Ovary (tissue), 7 donors: ENCODE measurements at regions not wholly inside any gene's neighbourhood (a gene's known extent, or its start where the extent isn't known, plus 50 kb on each side); places are given as distances from the start of the nearest gene placed in this dataset.

Source experiments
- DNase-seq, 5 donors: peaks; one replicate each; pipeline ENCODE4 v3.0.0-alpha.2; 2019 to 2020
- H3K27ac ChIP-seq, 2 donors: fragments of 200-600 bp; one replicate each; pipeline versions ENCODE4 v1.5.1 to v1.8.0; 2019 to 2022
- H3K27me3 ChIP-seq: fragments of 200-600 bp; one replicate; pipeline ENCODE4 v1.8.0; 2022
- H3K36me3 ChIP-seq: fragments of 200-600 bp; sonication (generic); one replicate; pipeline ENCODE4 v1.5.1; 2019
- H3K4me1 ChIP-seq: one replicate; pipeline ENCODE4 v1.8.1; 2013; ENCODE audit warnings: mild to moderate bottlenecking, moderate library complexity; ENCODE audit not compliant: insufficient read depth
- H3K4me3 ChIP-seq: fragments of 200-600 bp; sonication (generic); one replicate; pipeline ENCODE4 v1.5.1; 2017
- H3K9me3 ChIP-seq, 2 donors: fragments of 200-600 bp in 1 of 2; sonication (generic) in 1 of 2; one replicate each; pipeline versions ENCODE4 v1.5.1 to v1.8.1; 2013 to 2019; ENCODE audit warnings: mild to moderate bottlenecking in 1 of 2, moderate library complexity in 1 of 2
- EP300 ChIP-seq: sonication (generic); formaldehyde crosslinking; IDR thresholded peaks from one replicate; pipeline ENCODE4 v1.6.1; 2017; ENCODE audit warnings: antibody characterized with exemption
- POLR2A ChIP-seq: fragments of 450-650 bp; IDR thresholded peaks from one replicate; pipeline ENCODE4 v1.6.1; 2017; ENCODE audit warnings: antibody characterized with exemption, mild to moderate bottlenecking, moderate library complexity
- WGBS, 3 donors: extraction: QIAGEN DNeasy Blood & Tissue Kit in 1 of 3; methylation state at CpG; one replicate each; pipeline versions ENCODE4 v1.1.5 to v1.1.7; 2013 to 2017; 5-methylcytosine and 5-hydroxymethylcytosine counted together
- intact Hi-C, 4 donors: fragments of 100-400 bp; cut with DNase I; formaldehyde crosslinking; loops; one replicate each; pipeline versions ENCODE4 v1.11.0 to v1.15.1; 2022 to 2023
- TF ChIP-seq, protein P1 (sequence below), 3 donors: fragments of 450-650 bp in 2 of 3; fragments of 200-600 bp in 1 of 3; IDR thresholded peaks; one replicate each; pipeline versions ENCODE4 v1.5.1 to v1.8.0; 2016 to 2022; ENCODE audit warnings: antibody characterized with exemption in 3 of 3, mild to moderate bottlenecking in 1 of 3
- donor health status: DM: no; HTN: no; CAD: no; lungs with moderate emphysema.
- donor health status: DM: no; HTN: no; CAD: no.
- donor health status: Bipolar disorder and iron deficiency.
- donor health status: DM: no; HTN: no; CAD: no.
- donor health status: DM: yes; HTN: yes; CAD: no.

DNA sequence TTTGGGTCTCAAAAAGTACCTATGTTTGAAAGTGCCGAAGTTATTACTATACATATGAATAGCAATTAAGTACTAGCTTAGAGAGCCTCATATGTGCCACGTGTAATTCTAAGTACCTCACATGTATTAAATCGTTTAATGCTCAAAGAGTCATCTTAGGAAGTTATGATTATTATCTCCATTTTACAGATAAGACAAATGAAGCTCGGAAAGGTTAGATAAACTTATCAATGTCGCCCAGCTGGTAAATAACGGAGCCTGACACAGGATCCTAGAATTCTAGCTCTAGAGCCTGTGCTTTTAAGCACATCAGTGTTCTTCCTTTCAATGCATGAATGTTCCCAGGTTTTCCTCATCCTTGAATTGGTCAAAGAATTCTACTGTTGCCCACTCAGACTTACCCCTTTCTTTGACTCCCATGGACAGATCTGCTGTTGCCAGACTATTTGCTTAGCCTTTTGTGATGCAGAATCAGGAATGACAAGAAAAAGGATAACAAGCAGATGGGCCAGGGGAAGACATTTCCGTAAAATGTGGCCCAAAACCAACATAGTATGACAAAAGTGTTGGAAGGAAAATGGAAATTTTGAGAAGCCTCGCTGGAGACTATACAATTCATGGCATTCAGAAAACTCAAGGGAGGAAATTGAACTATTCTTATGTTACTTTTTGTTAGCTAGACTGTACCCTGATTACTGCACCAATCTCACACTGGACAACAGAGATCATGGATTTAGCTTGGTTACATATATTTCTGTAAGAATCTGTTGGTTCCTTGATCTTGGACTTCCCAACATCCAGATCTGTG, 237.1 kb upstream of the CITED2 start:
- Histone ChIP-seq H3K9me3 (no peaks in the 10 kb centered on the region), H3K27me3 (no peaks in the 10 kb centered on the region), H3K36me3 (no peaks in the 10 kb centered on the region), H3K4me1 (no peaks in the 10 kb centered on the region), H3K27ac (no peak overlapping the region), H3K4me3 (no peak overlapping the region)
- intact Hi-C loops = no loop called here
- WGBS, 3 donors = 88 to 90% (median 90%) methylated on average over 8 of the region's 8 CpGs
- TF ChIP-seq, protein P1, sequence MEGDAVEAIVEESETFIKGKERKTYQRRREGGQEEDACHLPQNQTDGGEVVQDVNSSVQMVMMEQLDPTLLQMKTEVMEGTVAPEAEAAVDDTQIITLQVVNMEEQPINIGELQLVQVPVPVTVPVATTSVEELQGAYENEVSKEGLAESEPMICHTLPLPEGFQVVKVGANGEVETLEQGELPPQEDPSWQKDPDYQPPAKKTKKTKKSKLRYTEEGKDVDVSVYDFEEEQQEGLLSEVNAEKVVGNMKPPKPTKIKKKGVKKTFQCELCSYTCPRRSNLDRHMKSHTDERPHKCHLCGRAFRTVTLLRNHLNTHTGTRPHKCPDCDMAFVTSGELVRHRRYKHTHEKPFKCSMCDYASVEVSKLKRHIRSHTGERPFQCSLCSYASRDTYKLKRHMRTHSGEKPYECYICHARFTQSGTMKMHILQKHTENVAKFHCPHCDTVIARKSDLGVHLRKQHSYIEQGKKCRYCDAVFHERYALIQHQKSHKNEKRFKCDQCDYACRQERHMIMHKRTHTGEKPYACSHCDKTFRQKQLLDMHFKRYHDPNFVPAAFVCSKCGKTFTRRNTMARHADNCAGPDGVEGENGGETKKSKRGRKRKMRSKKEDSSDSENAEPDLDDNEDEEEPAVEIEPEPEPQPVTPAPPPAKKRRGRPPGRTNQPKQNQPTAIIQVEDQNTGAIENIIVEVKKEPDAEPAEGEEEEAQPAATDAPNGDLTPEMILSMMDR (IDR thresholded peaks at IDR 0.05) = no peak
- no peak for TF ChIP-seq POLR2A
- no peak for TF ChIP-seq EP300
- DNase-seq = no peak

DNA sequence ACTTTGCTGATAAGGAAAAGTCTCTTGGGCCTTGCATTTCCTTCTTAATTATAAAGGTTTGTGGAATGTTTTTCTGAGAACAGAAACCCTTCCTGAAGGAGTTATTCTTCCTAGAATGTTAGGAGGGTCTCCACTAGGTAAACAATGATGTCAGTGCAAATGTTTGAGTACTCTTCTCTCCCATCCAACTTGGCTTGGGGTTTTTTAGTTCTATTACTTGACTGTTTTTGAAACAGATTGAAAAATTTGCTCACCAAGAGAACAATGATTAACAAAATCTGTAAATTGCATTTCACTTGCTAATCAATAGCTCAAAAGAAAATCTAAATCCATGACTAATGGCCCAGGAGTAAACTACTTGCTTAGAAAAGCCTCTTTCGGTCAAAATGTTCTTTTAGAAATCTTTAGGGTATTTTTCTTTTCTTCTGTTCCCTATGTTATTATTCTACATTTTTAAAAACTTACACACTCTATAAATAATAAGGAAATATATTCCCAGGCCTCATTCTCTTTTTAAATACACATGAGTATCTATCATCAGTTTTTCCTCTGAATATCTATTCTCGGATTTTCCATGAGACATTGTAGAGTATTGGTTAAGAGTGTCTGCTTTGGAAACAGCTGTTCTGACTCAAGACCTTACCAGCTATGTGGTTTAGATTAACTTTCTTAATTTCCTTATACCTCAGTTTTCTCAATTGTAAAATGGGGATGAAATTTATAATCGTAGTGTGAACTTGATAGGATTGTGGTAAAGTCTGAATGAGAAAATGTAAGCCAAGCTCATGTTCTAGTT, 234.2 kb upstream of the CITED2 start:
- 79 to 86% (median 82%) methylated on average over 3 of the region's 3 CpGs for WGBS, 3 donors
- TF ChIP-seq EP300 (no peak), POLR2A (no peak)
- TF ChIP-seq, protein P1 (IDR thresholded peaks at IDR 0.05) = no peak
- no peak for DNase-seq

DNA sequence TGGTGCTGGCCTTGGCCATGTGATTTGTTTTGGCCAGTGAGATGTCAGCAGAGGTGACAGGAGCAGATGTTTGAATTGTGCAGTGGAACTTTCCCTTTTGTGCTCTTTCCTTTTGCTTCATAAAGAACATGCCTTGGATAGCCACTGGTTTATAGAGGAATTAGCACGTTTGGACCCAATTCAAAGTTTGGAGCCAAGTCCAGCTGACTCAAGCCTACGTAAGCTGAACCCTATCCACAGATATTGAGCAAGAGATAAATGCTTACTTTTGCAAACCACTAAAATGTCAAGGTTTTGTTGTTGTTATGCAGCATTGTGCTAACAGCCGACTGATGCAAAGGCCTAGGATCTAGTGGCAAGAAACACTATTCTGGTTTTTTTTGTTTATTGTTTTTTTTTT, 230.9 kb upstream of the CITED2 start:
- peak in 1 of 5 donors; percentile 46 for DNase-seq
- intact Hi-C loops = no loop called here
- WGBS, 3 donors = 50 to 77% (median 72%) methylated on average over 3 of the region's 3 CpGs
- Histone ChIP-seq H3K27ac (no peak overlapping the region), H3K36me3 (no peaks in the 10 kb centered on the region), H3K9me3 (no peaks in the 10 kb centered on the region), H3K4me1 (peaks cover 4% of the 10 kb centered on the region), H3K4me3 (no peak overlapping the region), H3K27me3 (no peaks in the 10 kb centered on the region)
- TF ChIP-seq, protein P1 (IDR thresholded peaks at IDR 0.05) = no peak
- no peak for TF ChIP-seq POLR2A
- no peak for TF ChIP-seq EP300

More for the DNA sequence above, 234.2 kb upstream of the CITED2 start:
- H3K9me3 ChIP-seq = no peaks in the 10 kb centered on the region
- no peak overlapping the region for H3K4me3 ChIP-seq
- no peak overlapping the region for H3K27ac ChIP-seq
- no peaks in the 10 kb centered on the region for H3K36me3 ChIP-seq
- H3K27me3 ChIP-seq = no peaks in the 10 kb centered on the region
- intact Hi-C loops = no loop called here
- peaks cover 4% of the 10 kb centered on the region for H3K4me1 ChIP-seq

DNA sequence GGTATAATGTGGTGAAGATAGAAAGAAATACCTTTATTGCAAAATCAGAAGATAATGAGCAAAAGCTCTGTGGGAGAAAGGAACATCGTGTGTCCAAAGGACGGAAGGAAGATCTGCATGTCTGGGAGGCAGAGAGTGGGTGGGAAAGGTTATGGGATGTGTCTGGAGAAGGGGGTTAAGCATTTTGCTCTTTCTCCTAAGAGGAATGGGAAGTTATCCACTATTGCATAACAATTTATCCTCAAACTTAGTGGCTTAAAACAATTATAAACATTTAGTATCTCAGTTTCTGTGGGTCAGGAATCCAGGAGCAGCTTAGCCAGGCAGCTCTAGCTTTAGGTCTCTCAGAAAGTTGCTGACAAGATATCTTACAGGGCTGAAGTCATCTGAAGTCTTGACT, 229.1 kb upstream of the CITED2 start:
- no peak overlapping the region for H3K4me3 ChIP-seq
- intact Hi-C loops = no loop called here
- H3K4me1 ChIP-seq = peaks cover 4% of the 10 kb centered on the region
- TF ChIP-seq EP300 (no peak), POLR2A (no peak)
- TF ChIP-seq, protein P1 (IDR thresholded peaks at IDR 0.05) = no peak
- peak in 1 of 5 donors; percentile 22 for DNase-seq
- H3K27me3 ChIP-seq = no peaks in the 10 kb centered on the region
- H3K27ac ChIP-seq = no peak overlapping the region
- no peaks in the 10 kb centered on the region for H3K9me3 ChIP-seq
- 7 to 23% (median 16%) methylated on average over 2 of the region's 2 CpGs for WGBS, 3 donors
- no peaks in the 10 kb centered on the region for H3K36me3 ChIP-seq
